GM10266 (cell line): ENCODE measurements at regions not wholly inside any gene's neighbourhood (a gene's known extent, or its start where the extent isn't known, plus 50 kb on each side); places are given as distances from the start of the nearest gene placed in this dataset.

Experiments
- DNase-seq: peaks from one replicate; pipeline ENCODE4 v3.0.0; 2012; ENCODE audit errors: extremely low spot score
- TF ChIP-seq, protein P1 (sequence below): IDR thresholded peaks from 2 replicates; pipeline ENCODE4 v1.5.1; 2012; ENCODE audit warnings: mild to moderate bottlenecking, low read depth; ENCODE audit not compliant: control insufficient read depth, insufficient read depth; ENCODE audit errors: missing control alignments

DNA sequence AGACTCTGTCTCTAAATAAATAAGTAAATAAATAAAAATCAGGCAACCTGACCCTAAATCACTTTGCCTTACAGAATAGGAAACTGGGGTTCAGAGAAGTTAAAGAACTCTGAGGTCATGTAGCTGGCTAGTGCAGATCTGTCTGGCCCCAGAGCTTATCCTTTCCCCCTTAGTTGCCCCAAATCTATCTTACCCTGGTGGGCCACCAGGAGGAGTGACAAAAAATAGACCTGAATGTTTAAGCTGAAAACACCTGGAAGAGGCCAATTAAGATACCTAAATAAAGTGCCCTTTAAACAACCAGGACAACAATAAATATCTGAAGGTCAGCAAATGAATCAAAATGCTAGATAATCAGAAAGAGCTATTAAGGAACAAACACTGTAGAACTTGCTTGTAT is 59.7 kb downstream of the TEX35 start:
- TF ChIP-seq, protein P1, sequence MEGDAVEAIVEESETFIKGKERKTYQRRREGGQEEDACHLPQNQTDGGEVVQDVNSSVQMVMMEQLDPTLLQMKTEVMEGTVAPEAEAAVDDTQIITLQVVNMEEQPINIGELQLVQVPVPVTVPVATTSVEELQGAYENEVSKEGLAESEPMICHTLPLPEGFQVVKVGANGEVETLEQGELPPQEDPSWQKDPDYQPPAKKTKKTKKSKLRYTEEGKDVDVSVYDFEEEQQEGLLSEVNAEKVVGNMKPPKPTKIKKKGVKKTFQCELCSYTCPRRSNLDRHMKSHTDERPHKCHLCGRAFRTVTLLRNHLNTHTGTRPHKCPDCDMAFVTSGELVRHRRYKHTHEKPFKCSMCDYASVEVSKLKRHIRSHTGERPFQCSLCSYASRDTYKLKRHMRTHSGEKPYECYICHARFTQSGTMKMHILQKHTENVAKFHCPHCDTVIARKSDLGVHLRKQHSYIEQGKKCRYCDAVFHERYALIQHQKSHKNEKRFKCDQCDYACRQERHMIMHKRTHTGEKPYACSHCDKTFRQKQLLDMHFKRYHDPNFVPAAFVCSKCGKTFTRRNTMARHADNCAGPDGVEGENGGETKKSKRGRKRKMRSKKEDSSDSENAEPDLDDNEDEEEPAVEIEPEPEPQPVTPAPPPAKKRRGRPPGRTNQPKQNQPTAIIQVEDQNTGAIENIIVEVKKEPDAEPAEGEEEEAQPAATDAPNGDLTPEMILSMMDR, result no peak

GRCh38 chr1:178573330-178573729 is 60.4 kb downstream of the TEX35 start:
- no peak for DNase-seq
- TF ChIP-seq, protein P1, result no peak

More for the DNA sequence above, 59.7 kb downstream of the TEX35 start:
- DNase-seq, result no peak

DNA sequence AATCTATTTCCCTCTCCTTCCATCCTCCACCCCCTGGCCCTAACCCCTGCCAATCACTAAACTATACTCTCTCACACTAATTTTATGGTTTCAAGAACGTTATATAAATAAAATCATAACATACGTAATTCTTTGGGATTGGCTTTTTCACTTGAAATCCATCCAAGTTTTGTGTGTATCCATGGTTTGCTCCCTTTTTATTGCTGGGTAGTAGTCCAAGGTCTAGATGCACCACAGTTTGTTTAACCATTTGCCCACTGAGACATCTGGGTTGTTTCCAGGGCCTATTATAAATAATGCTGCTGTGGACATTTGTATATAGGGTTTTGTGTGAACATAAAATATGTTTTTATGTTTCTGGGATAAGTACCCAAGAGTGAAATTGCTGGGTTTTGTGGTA is 61.4 kb downstream of the TEX35 start:
- TF ChIP-seq, protein P1, result no peak
- no peak for DNase-seq

GRCh38 chr1:178575611-178576361 is 62.9 kb downstream of the TEX35 start:
- TF ChIP-seq, protein P1, result no peak
- DNase-seq, result no peak

GRCh38 chr1:178576841-178577240 is 63.9 kb downstream of the TEX35 start:
- TF ChIP-seq, protein P1, result no peak
- no peak for DNase-seq

DNA sequence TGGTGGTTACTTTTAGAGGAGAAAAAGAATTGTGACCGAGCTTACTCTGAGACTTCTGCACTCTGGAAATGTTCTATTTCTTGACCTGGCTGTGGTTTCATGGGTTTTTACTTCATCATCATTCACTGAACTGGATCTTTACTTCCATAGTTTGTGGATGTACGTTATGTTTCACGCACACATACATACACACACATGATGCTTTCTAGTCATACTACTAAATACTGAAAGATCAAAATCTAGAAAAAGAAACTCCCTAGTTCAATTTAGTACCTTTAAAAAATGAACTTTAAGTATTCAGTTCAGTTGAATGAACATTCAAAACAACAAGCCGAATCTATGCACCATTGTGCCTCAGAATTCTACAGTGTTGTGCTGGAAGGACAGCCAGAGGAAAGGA is 65.0 kb downstream of the TEX35 start:
- DNase-seq, result no peak

DNA sequence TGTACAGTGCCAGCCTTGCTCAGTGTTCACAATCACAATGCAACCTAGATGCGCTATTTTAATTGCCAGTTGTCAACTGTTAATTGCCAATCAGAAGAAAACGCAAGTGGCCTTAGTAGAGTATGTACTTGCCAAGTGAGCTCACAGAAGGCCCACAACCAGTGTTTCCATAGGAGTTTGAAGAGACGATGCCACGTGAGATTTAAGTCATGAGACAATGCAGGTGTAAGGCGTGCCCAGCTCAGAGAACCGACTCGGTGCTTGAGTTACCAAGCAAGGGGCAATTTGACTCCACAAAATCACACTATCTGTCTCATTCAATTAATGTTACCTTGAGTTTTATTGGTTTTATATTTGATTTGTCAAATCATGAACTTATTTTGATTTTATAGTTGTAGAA is 65.6 kb downstream of the TEX35 start:
- TF ChIP-seq, protein P1, result no peak
- DNase-seq, result no peak

More for the DNA sequence above, 65.0 kb downstream of the TEX35 start:
- TF ChIP-seq, protein P1, result no peak
